HCT116 (cell line): ENCODE measurements at regions not wholly inside any gene's neighbourhood (a gene's known extent, or its start where the extent isn't known, plus 50 kb on each side); places are given as distances from the start of the nearest gene placed in this dataset.

Experiments used
- ELF1 ChIP-seq: IDR thresholded peaks from 2 replicates; pipeline ENCODE4 v1.6.1; 2012; ENCODE audit warnings: low read depth, borderline replicate concordance
- YY1 ChIP-seq: IDR thresholded peaks from 2 replicates; pipeline ENCODE4 v1.6.1; 2011; ENCODE audit warnings: low read length, low read depth, moderate library complexity, mild to moderate bottlenecking; ENCODE audit not compliant: insufficient replicate concordance; ENCODE audit errors: extremely low read depth
- TF ChIP-seq, protein P1 (sequence below): IDR thresholded peaks from 2 replicates; pipeline ENCODE4 v1.6.1; 2011; ENCODE audit warnings: mild to moderate bottlenecking, low read length, moderate library complexity; ENCODE audit not compliant: insufficient replicate concordance; ENCODE audit errors: extremely low read depth
- TF ChIP-seq, protein P2 (sequence below), 3 experiments: fragments of 200-600 bp in 1 of 3; sonication (generic) in 1 of 3; IDR thresholded peaks in 2 of 3; conservative IDR thresholded peaks in 1 of 3; 2 replicates each; pipeline ENCODE4 v1.5.1; 2012 to 2017; ENCODE audit warnings: low read depth in 2 of 3, low read length in 2 of 3, antibody characterized with exemption in 1 of 3, borderline replicate concordance in 1 of 3, control low read depth in 1 of 3, mild to moderate bottlenecking in 1 of 3, mixed read lengths in 1 of 3, mixed run types in 1 of 3, moderate library complexity in 1 of 3; ENCODE audit not compliant: insufficient read depth in 1 of 3

DNA sequence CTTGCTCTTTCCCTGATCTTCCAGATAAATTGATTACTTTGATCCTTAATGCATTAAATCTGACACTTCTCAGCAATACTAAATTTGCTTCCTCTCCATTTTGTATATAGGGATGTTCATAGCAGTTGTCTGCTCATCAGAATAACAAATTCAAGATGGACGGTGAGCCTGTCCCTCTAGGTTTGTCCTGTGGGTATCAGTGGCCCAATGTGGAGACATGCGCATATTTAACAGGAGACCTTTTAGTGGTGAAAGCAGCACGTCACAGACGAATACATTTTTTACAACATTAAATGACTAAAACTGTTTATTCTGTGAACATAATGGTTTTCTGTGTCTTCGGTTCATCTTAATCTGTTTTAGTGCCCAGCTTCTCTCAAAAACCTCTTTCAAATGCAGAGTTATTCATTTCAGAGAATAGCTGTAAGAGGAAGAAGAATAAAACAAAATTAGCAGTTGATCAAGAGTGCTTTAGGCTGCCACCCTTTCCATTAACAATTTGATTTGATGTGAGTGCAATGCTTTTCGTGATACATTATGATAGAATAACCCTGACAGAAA lies 1970.4 kb upstream of the WWC1 start:
- TF ChIP-seq, protein P1, sequence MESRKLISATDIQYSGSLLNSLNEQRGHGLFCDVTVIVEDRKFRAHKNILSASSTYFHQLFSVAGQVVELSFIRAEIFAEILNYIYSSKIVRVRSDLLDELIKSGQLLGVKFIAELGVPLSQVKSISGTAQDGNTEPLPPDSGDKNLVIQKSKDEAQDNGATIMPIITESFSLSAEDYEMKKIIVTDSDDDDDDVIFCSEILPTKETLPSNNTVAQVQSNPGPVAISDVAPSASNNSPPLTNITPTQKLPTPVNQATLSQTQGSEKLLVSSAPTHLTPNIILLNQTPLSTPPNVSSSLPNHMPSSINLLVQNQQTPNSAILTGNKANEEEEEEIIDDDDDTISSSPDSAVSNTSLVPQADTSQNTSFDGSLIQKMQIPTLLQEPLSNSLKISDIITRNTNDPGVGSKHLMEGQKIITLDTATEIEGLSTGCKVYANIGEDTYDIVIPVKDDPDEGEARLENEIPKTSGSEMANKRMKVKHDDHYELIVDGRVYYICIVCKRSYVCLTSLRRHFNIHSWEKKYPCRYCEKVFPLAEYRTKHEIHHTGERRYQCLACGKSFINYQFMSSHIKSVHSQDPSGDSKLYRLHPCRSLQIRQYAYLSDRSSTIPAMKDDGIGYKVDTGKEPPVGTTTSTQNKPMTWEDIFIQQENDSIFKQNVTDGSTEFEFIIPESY = no peak
- TF ChIP-seq, protein P2, sequence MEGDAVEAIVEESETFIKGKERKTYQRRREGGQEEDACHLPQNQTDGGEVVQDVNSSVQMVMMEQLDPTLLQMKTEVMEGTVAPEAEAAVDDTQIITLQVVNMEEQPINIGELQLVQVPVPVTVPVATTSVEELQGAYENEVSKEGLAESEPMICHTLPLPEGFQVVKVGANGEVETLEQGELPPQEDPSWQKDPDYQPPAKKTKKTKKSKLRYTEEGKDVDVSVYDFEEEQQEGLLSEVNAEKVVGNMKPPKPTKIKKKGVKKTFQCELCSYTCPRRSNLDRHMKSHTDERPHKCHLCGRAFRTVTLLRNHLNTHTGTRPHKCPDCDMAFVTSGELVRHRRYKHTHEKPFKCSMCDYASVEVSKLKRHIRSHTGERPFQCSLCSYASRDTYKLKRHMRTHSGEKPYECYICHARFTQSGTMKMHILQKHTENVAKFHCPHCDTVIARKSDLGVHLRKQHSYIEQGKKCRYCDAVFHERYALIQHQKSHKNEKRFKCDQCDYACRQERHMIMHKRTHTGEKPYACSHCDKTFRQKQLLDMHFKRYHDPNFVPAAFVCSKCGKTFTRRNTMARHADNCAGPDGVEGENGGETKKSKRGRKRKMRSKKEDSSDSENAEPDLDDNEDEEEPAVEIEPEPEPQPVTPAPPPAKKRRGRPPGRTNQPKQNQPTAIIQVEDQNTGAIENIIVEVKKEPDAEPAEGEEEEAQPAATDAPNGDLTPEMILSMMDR (IDR thresholded peaks at IDR 0.05 in 2 of 3, conservative IDR thresholded peaks at IDR 0.05 in 1 of 3; ENCODE audit: borderline replicate concordance in 1 of 3, insufficient read depth in 1 of 3, low read depth in 2 of 3, low read length in 2 of 3) = no peak
- TF ChIP-seq ELF1 (no peak), YY1 (no peak)
